ENCODE measurements at regions not wholly inside any gene's neighbourhood (a gene's known extent, or its start where the extent isn't known, plus 50 kb on each side); places are given as distances from the start of the nearest gene placed in this dataset.

GRCh38 chr6:9131616-9132015, 696.3 kb upstream of the SLC35B3 start:
- Histone ChIP-seq H3K9me3 (ENCODE audit: control insufficient read depth in 1 of 2, insufficient read depth in 1 of 2, low read depth in 1 of 2, low read length in 2 of 2) (no peaks in the 10 kb centered on the region), H3K4me2 (ENCODE audit: low read length) (no peak overlapping the region), H3K79me2 (ENCODE audit: insufficient read depth, low read length) (no peaks in the 10 kb centered on the region), H3K9me2 (ENCODE audit: insufficient read depth) (no peaks in the 10 kb centered on the region), H2AFZ (ENCODE audit: low read depth, low read length, poor library complexity, severe bottlenecking) (no peak overlapping the region), H3K9ac (ENCODE audit: low read length) (no peak overlapping the region), H3K27ac (ENCODE audit: low read depth, low read length) (no peak overlapping the region), H4K20me1 (ENCODE audit: insufficient read depth) (no peaks in the 10 kb centered on the region), H3K4me3 (replicated peaks in 1 of 2; ENCODE audit: low read depth in 1 of 2, low read length in 2 of 2) (no peak overlapping the region), H3K27me3 (ENCODE audit: insufficient read depth, low read length) (no peaks in the 10 kb centered on the region), H3K36me3 (ENCODE audit: control insufficient read depth in 1 of 2, insufficient read depth in 2 of 2, low read length in 2 of 2) (no peaks in the 10 kb centered on the region), H3K4me1 (ENCODE audit: control insufficient read depth in 1 of 2, insufficient read depth in 2 of 2, low read length in 2 of 2) (peaks cover 0 to 9% of the 10 kb centered on the region in 2 experiments; a peak in 2 of 4 replicates)
- DNase-seq (ENCODE audit: low read depth, low spot score) = no peak
- no peak for ATAC-seq
- intact Hi-C loops (cut with micrococcal nuclease) = no loop called here
- CTCF ChIA-PET = no interaction called here
- BruUV-seq (replicated peaks) = no TSS peak
- POLR2A ChIA-PET = no interaction called here
- TF ChIP-seq SP1 (IDR thresholded peaks at IDR 0.05; ENCODE audit: low read depth) = no peak
- no peak for TF ChIP-seq SIN3A (IDR thresholded peaks at IDR 0.05; ENCODE audit: low read depth)
- no peak for TF ChIP-seq YY1 (IDR thresholded peaks at IDR 0.05; ENCODE audit: extremely low read depth, insufficient replicate concordance, low read depth, low read length)
- TF ChIP-seq ZNF274 (IDR thresholded peaks at IDR 0.05; ENCODE audit: low read depth, low read length) = no peak
- TF ChIP-seq EZH2phosphoT487 (IDR thresholded peaks at IDR 0.05; ENCODE audit: borderline replicate concordance) = no peak
- TF ChIP-seq EZH2 (IDR thresholded peaks at IDR 0.05) = no peak
- no peak for TF ChIP-seq JUND (IDR thresholded peaks at IDR 0.05)
- TF ChIP-seq ZFX (IDR thresholded peaks at IDR 0.05) = no peak
- TF ChIP-seq REST (IDR thresholded peaks at IDR 0.05; ENCODE audit: low read depth) = no peak
- no peak for TF ChIP-seq SRF (IDR thresholded peaks at IDR 0.05; ENCODE audit: low read depth)
- no peak for TF ChIP-seq ATF3 (IDR thresholded peaks at IDR 0.05)
- no peak for TF ChIP-seq CEBPB (IDR thresholded peaks at IDR 0.05; ENCODE audit: low read depth)
- no peak for TF ChIP-seq CTCF (IDR thresholded peaks at IDR 0.05 in 2 of 3, conservative IDR thresholded peaks at IDR 0.05 in 1 of 3; ENCODE audit: borderline replicate concordance in 1 of 3, insufficient read depth in 1 of 3, low read depth in 2 of 3, low read length in 2 of 3)
- no peak for TF ChIP-seq ELF1 (IDR thresholded peaks at IDR 0.05; ENCODE audit: borderline replicate concordance, low read depth)
- TF ChIP-seq FOSL1 (IDR thresholded peaks at IDR 0.05; ENCODE audit: low read depth) = no peak
- TF ChIP-seq RAD21 (IDR thresholded peaks at IDR 0.05; ENCODE audit: low read depth) = no peak
- RAD21 ChIA-PET (ENCODE audit: low non-redundant PET in 1 of 2, low total read pairs in 2 of 2, uncharacterized antibody in 2 of 2, unreplicated experiment in 2 of 2) = no interaction called here
